ENCODE measurements at regions not wholly inside any gene's neighbourhood (a gene's known extent, or its start where the extent isn't known, plus 50 kb on each side); places are given as distances from the start of the nearest gene placed in this dataset.
"Not testable (repeated sequence)": the region's sequence is repeated elsewhere in the genome, so short reads cannot be mapped to it uniquely, and the experiment has no call there.

DNA sequence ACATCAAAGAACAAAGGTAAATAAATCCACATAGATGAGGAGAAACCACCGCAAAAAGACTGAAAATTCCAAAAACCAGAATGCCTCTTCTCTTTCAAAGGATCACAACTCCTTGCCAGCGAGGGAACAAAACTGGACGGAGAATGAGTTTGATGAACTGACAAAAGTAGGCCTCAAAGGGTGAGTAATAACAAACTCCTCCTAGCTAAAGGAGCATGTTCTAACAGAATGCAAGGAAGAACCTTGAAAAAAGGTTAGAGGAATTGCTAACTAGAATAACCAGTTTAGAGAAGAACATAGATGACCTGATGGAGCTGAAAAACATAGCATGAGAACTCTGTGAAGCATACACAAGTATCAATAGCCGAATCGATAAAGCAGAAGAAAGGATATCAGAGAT, 122.2 kb upstream of the RAPGEF2 start:
- TF ChIP-seq EZH2 (IDR thresholded peaks at IDR 0.05); POLR2AphosphoS5 (IDR thresholded peaks at IDR 0.05; ENCODE audit: borderline replicate concordance, low read depth, low read length): not testable (repeated sequence)

All from SK-N-MC (cell line).